H1 (cell line): ENCODE measurements at regions not wholly inside any gene's neighbourhood (a gene's known extent, or its start where the extent isn't known, plus 50 kb on each side); places are given as distances from the start of the nearest gene placed in this dataset.

ENCODE experiments used
- CTCF ChIA-PET: fragments of 300-600 bp; sonication (Branson Sonifier 250); formaldehyde crosslinking; loops from one replicate; lab custom pipeline; 2021; ENCODE audit not compliant: partially characterized antibody; lab: Charles Lee
- POLR2A ChIA-PET: fragments of 300-600 bp; sonication (Branson Sonifier 250); formaldehyde crosslinking; loops from one replicate; lab custom pipeline; 2021; ENCODE audit warnings: inconsistent platforms; ENCODE audit not compliant: partially characterized antibody; lab: Charles Lee
- DNase-seq, 2 experiments: peaks; one replicate each; pipeline versions ENCODE4 v3.0.0 to v3.0.0-alpha.2; 2010 to 2022; ENCODE audit warnings: low spot score in 2 of 2, low read depth in 1 of 2, mixed read lengths in 1 of 2
- FAIRE-seq: peaks from 2 replicates; lab custom pipeline; 2011; peaks lifted over from hg19 to GRCh38; lab: Jason Lieb, UNC
- H2AFZ ChIP-seq: 2 replicates; pipeline ENCODE4 v1.8.1; 2012; ENCODE audit warnings: low read length, inconsistent platforms
- H2AK5ac ChIP-seq: 2 replicates; pipeline ENCODE4 v1.6.1; 2013; ENCODE audit warnings: low read depth, low read length
- H2BK120ac ChIP-seq: replicated peaks from 2 replicates; pipeline ENCODE3; 2013; ENCODE audit warnings: low read depth, low read length, inconsistent platforms
- H2BK12ac ChIP-seq: 2 replicates; pipeline ENCODE4 v1.6.1; 2013; ENCODE audit warnings: low read depth, low read length
- H2BK15ac ChIP-seq: 2 replicates; pipeline ENCODE4 v1.6.1; 2013; ENCODE audit warnings: low read length
- H2BK20ac ChIP-seq: 2 replicates; pipeline ENCODE4 v1.6.1; 2013; ENCODE audit warnings: low read length
- H2BK5ac ChIP-seq: 2 replicates; pipeline ENCODE4 v1.6.1; 2013; ENCODE audit warnings: low read depth, low read length
- H3K14ac ChIP-seq: 2 replicates; pipeline ENCODE4 v1.6.1; 2013; ENCODE audit warnings: inconsistent platforms; ENCODE audit not compliant: insufficient read length
- H3K18ac ChIP-seq: 2 replicates; pipeline ENCODE4 v1.6.1; 2013; ENCODE audit warnings: low read length; ENCODE audit errors: extremely low read depth
- H3K23ac ChIP-seq: 2 replicates; pipeline ENCODE4 v1.6.1; 2013; ENCODE audit warnings: inconsistent platforms; ENCODE audit not compliant: insufficient read length
- H3K23me2 ChIP-seq: 2 replicates; pipeline ENCODE4 v1.6.1; 2013; ENCODE audit warnings: low read depth, low read length
- H3K27ac ChIP-seq: 2 replicates; pipeline ENCODE4 v1.6.1; 2011; ENCODE audit warnings: low read depth, low read length, inconsistent platforms
- H3K27me3 ChIP-seq, 4 experiments: replicated peaks in 1 of 4; 1 replicate in 1 of 4; 2 replicates in 3 of 4; pipeline versions ENCODE4 v1.6.1 to v1.8.1; 2011 to 2013; ENCODE audit warnings: low read length in 3 of 4, mild to moderate bottlenecking in 3 of 4, inconsistent platforms in 2 of 4, mixed read lengths in 2 of 4, moderate library complexity in 1 of 4; ENCODE audit not compliant: control insufficient read depth in 3 of 4, insufficient read depth in 3 of 4; ENCODE audit errors: extremely low read depth in 1 of 4
- H3K36me3 ChIP-seq, 4 experiments: 2 replicates each; pipeline versions ENCODE4 v1.6.1 to v1.8.1; 2011 to 2013; ENCODE audit warnings: mild to moderate bottlenecking in 4 of 4, low read length in 3 of 4, moderate library complexity in 2 of 4, control low read depth in 1 of 4, inconsistent platforms in 1 of 4; ENCODE audit not compliant: insufficient read depth in 4 of 4, control insufficient read depth in 2 of 4
- H3K4ac ChIP-seq: replicated peaks from 2 replicates; pipeline ENCODE3; 2013; ENCODE audit warnings: low read length, low read depth, mixed read lengths, inconsistent platforms; ENCODE audit not compliant: insufficient read length
- H3K4me1 ChIP-seq, 4 experiments: replicated peaks in 1 of 4; 1 replicate in 1 of 4; 2 replicates in 3 of 4; pipeline versions ENCODE4 v1.6.1 to v1.8.1; 2011 to 2013; ENCODE audit warnings: low read length in 3 of 4, inconsistent platforms in 2 of 4, mixed read lengths in 1 of 4; ENCODE audit not compliant: insufficient read depth in 4 of 4, control insufficient read depth in 3 of 4
- H3K4me2 ChIP-seq, 2 experiments: 2 replicates each; pipeline versions ENCODE4 v1.6.1 to v1.8.1; 2011 to 2013; ENCODE audit warnings: low read depth in 2 of 2, low read length in 2 of 2, control low read depth in 1 of 2, inconsistent platforms in 1 of 2, mild to moderate bottlenecking in 1 of 2; ENCODE audit not compliant: insufficient read depth in 1 of 2
- H3K4me3 ChIP-seq, 4 experiments: fragments of 200-600, 300-600 bp in 1 of 4; sonication (generic), shearing (Covaris generic), sonication (Bioruptor Twin) in 1 of 4; 2 replicates each; pipeline versions ENCODE4 v1.5.1 to v1.8.1; 2011 to 2016; ENCODE audit warnings: low read length in 4 of 4, low read depth in 3 of 4, control low read depth in 2 of 4, inconsistent platforms in 2 of 4, mild to moderate bottlenecking in 2 of 4, mixed read lengths in 1 of 4, moderate library complexity in 1 of 4; ENCODE audit not compliant: insufficient read depth in 2 of 4; ENCODE audit errors: extremely low read depth in 1 of 4
- H3K56ac ChIP-seq: replicated peaks from 2 replicates; pipeline ENCODE3; 2013; ENCODE audit warnings: low read depth, mild to moderate bottlenecking, mixed read lengths, low read length, inconsistent platforms; ENCODE audit not compliant: insufficient read length
- H3K79me1 ChIP-seq: 2 replicates; pipeline ENCODE4 v1.6.1; 2013; ENCODE audit warnings: low read depth, low read length, control low read depth
- H3K79me2 ChIP-seq, 2 experiments: 2 replicates each; pipeline versions ENCODE4 v1.6.1 to v1.8.1; 2012 to 2013; ENCODE audit warnings: low read length in 2 of 2, mild to moderate bottlenecking in 2 of 2, inconsistent platforms in 1 of 2; ENCODE audit not compliant: insufficient read depth in 2 of 2, control insufficient read depth in 1 of 2
- H3K9ac ChIP-seq, 4 experiments: replicated peaks in 1 of 4; 1 replicate in 1 of 4; 2 replicates in 3 of 4; pipeline versions ENCODE4 v1.6.1 to v1.8.1; 2011 to 2013; ENCODE audit warnings: low read depth in 3 of 4, low read length in 3 of 4, control low read depth in 2 of 4, mild to moderate bottlenecking in 2 of 4, moderate library complexity in 2 of 4, inconsistent platforms in 1 of 4; ENCODE audit errors: extremely low read depth in 1 of 4
- H3K9me3 ChIP-seq, 2 experiments: 2 replicates each; pipeline versions ENCODE4 v1.6.1 to v1.8.1; 2012 to 2013; ENCODE audit warnings: mild to moderate bottlenecking in 2 of 2, moderate library complexity in 2 of 2, control low read depth in 1 of 2, inconsistent platforms in 1 of 2, low read depth in 1 of 2, low read length in 1 of 2, mixed read lengths in 1 of 2; ENCODE audit not compliant: insufficient read depth in 2 of 2
- H4K20me1 ChIP-seq, 2 experiments: replicated peaks in 1 of 2; 2 replicates each; pipeline versions ENCODE3 to v1.8.1; 2011 to 2013; ENCODE audit warnings: inconsistent platforms in 2 of 2, low read length in 2 of 2, mild to moderate bottlenecking in 1 of 2; ENCODE audit not compliant: insufficient read depth in 2 of 2, control insufficient read depth in 1 of 2
- H4K5ac ChIP-seq: 2 replicates; pipeline ENCODE4 v1.6.1; 2013; ENCODE audit warnings: low read length, low read depth, mixed read lengths, inconsistent platforms; ENCODE audit not compliant: insufficient read length
- H4K8ac ChIP-seq: 2 replicates; pipeline ENCODE4 v1.8.0; 2013; ENCODE audit warnings: mild to moderate bottlenecking, moderate library complexity, low read length, inconsistent platforms; ENCODE audit not compliant: insufficient read depth; ENCODE audit errors: extremely low read depth
- H4K91ac ChIP-seq: replicated peaks from 2 replicates; pipeline ENCODE3; 2013; ENCODE audit warnings: low read length, mixed read lengths, inconsistent platforms; ENCODE audit not compliant: insufficient read length
- CBX5 ChIP-seq: fragments of 300-800, 300-1000 bp; sonication (generic); IDR thresholded peaks from 2 replicates; pipeline ENCODE4 v1.7.1; 2016; ENCODE audit warnings: antibody characterized with exemption, low read length, low read depth
- CHD2 ChIP-seq: IDR thresholded peaks from 2 replicates; pipeline ENCODE4 v1.6.1; 2012; ENCODE audit warnings: low read length, improper control_type of control experiment
- KDM1A ChIP-seq: fragments of 200-600, 300-600 bp; sonication (generic); IDR thresholded peaks from 2 replicates; pipeline ENCODE4 v1.7.1; 2016; ENCODE audit warnings: mild to moderate bottlenecking, low read length, borderline replicate concordance
- KDM4A ChIP-seq: IDR thresholded peaks from one replicate; pipeline ENCODE4 v1.7.1; 2012; ENCODE audit warnings: low read depth, mild to moderate bottlenecking, moderate library complexity, low read length, inconsistent platforms; ENCODE audit not compliant: severe bottlenecking
- TBP ChIP-seq: IDR thresholded peaks from 2 replicates; pipeline ENCODE4 v1.6.1; 2011; ENCODE audit warnings: low read depth, low read length, improper control_type of control experiment
- WGBS, 2 experiments: shearing (Covaris generic) in 1 of 2; methylation state at CpG; one replicate each; pipeline versions ENCODE4 v1.1.6 to v1.1.7; 2013 to 2015; ENCODE audit warnings: low lambda C conversion rate in 2 of 2, mixed read lengths in 2 of 2, inconsistent platforms in 1 of 2, low coverage in 1 of 2, missing lambda C conversion rate in 1 of 2; ENCODE audit not compliant: insufficient replicate concordance in 2 of 2, insufficient coverage in 1 of 2, insufficient read length in 1 of 2; ENCODE audit errors: extremely low coverage in 1 of 2, missing lambda C conversion rate in 1 of 2; 5-methylcytosine and 5-hydroxymethylcytosine counted together

GRCh38 chr9:115786321-115786720 lies 367.3 kb upstream of the PAPPA start:
- DNase-seq (no peak), FAIRE-seq (no peak)
- ChIA-PET CTCF (interaction anchor here (0.7 kb wide), 1 partner anchor 878 kb away, joined by 3 read pairs; no protein-coding TSS in a partner anchor), POLR2A (no interaction called here)
- H2BK120ac ChIP-seq = no peak overlapping the region
- H4K5ac ChIP-seq = no peak overlapping the region
- no peak overlapping the region for H2AFZ ChIP-seq
- H3K27ac ChIP-seq = no peak overlapping the region
- no peak overlapping the region for H2BK5ac ChIP-seq
- H3K79me2 ChIP-seq = no peaks in the 10 kb centered on the region
- no peaks in the 10 kb centered on the region for H3K27me3 ChIP-seq
- H3K56ac ChIP-seq = no peak overlapping the region
- no peaks in the 10 kb centered on the region for H3K23me2 ChIP-seq
- H3K4me2 ChIP-seq = no peak overlapping the region
- H2BK15ac ChIP-seq = no peak overlapping the region
- H3K4me1 ChIP-seq = no peaks in the 10 kb centered on the region
- no peak overlapping the region for H3K9ac ChIP-seq
- H4K20me1 ChIP-seq = no peaks in the 10 kb centered on the region
- no peak overlapping the region for H3K18ac ChIP-seq
- H3K14ac ChIP-seq = no peak overlapping the region
- H4K91ac ChIP-seq = no peak overlapping the region
- WGBS, 2 experiments = 91% methylated on average over 2 of the region's 2 CpGs; no CpG with 5 or more reads in 1 of the 2 experiments
- H3K4me3 ChIP-seq = no peak overlapping the region
- no peak overlapping the region for H3K23ac ChIP-seq
- H3K4ac ChIP-seq = no peak overlapping the region
- H4K8ac ChIP-seq = no peak overlapping the region
- no peak overlapping the region for H2AK5ac ChIP-seq
- no peak overlapping the region for H2BK20ac ChIP-seq
- H2BK12ac ChIP-seq = no peak overlapping the region
- H3K36me3 ChIP-seq = no peaks in the 10 kb centered on the region
- no peaks in the 10 kb centered on the region for H3K9me3 ChIP-seq
- H3K79me1 ChIP-seq = no peaks in the 10 kb centered on the region
- no peak for TF ChIP-seq KDM4A
- TF ChIP-seq CHD2 = no peak
- no peak for TF ChIP-seq KDM1A
- no peak for TF ChIP-seq CBX5
- no peak for TF ChIP-seq TBP
